Natural killer cell treated with Interleukin-12 subunit alpha and Interleukin-12 subunit beta and Interleukin-15 and Interleukin-18, amount 100 ng/mL, for 72 hours (primary cell): ENCODE measurements at regions not wholly inside any gene's neighbourhood (a gene's known extent, or its start where the extent isn't known, plus 50 kb on each side); places are given as distances from the start of the nearest gene placed in this dataset.

Experiments
- ATAC-seq, 2 donors: fragments of 150-1000 bp; cut with Tn5 transposase in 1 of 2; sonication (Bioruptor Pico), chemical (Tn5 transposase) in 1 of 2; 2 replicates each; pipeline ENCODE4 v1.10.0; 2021
- DNase-seq: peaks from one replicate; pipeline ENCODE4 v3.0.0; 2022; ENCODE audit warnings: low spot score
- H3K27ac Mint-ChIP-seq, 2 donors: 1 replicate in 1 of 2; 2 replicates in 1 of 2; pipeline ENCODE4 v1.8.0; 2022; ENCODE audit warnings: mixed read lengths in 2 of 2, mild to moderate bottlenecking in 1 of 2, moderate library complexity in 1 of 2
- H3K27me3 Mint-ChIP-seq, 2 donors: 1 replicate in 1 of 2; 2 replicates in 1 of 2; pipeline ENCODE4 v1.8.0; 2022; ENCODE audit warnings: mixed read lengths in 2 of 2
- H3K36me3 Mint-ChIP-seq: one replicate; pipeline ENCODE4 v1.8.0; 2022; ENCODE audit warnings: mixed read lengths
- H3K4me1 Mint-ChIP-seq, 2 donors: 1 replicate in 1 of 2; 2 replicates in 1 of 2; pipeline ENCODE4 v1.8.0; 2022; ENCODE audit warnings: low read depth in 2 of 2, mixed read lengths in 2 of 2, mild to moderate bottlenecking in 1 of 2
- H3K4me3 Mint-ChIP-seq: one replicate; pipeline ENCODE4 v1.8.0; 2022; ENCODE audit warnings: mixed read lengths
- H3K9me3 Mint-ChIP-seq: 2 replicates; pipeline ENCODE4 v1.8.0; 2022; ENCODE audit warnings: mixed read lengths

- ATAC-seq (no peak), DNase-seq (no peak)
- Mint-ChIP-seq H3K27me3 (no peaks in the 10 kb centered on the region), H3K9me3 (peaks cover 11% of the 10 kb centered on the region), H3K4me1 (no peaks in the 10 kb centered on the region), H3K27ac (no peak overlapping the region), H3K4me3 (no peak overlapping the region), H3K36me3 (no peaks in the 10 kb centered on the region)
Observed at GRCh38 chr2:150860301-150860700, 372.8 kb upstream of the RND3 start.

GRCh38 chr2:150859877-150860276 is 372.4 kb upstream of the RND3 start:
- H3K36me3 Mint-ChIP-seq, result no peaks in the 10 kb centered on the region
- H3K9me3 Mint-ChIP-seq, result peaks cover 8% of the 10 kb centered on the region
- H3K27ac Mint-ChIP-seq, result no peak overlapping the region
- DNase-seq (no peak), ATAC-seq (no peak)
- no peak overlapping the region for H3K4me3 Mint-ChIP-seq
- no peaks in the 10 kb centered on the region for H3K27me3 Mint-ChIP-seq
- H3K4me1 Mint-ChIP-seq, result no peaks in the 10 kb centered on the region

- no peak for ATAC-seq
- DNase-seq, result no peak
- H3K27ac Mint-ChIP-seq, result no peak overlapping the region
Observed at GRCh38 chr2:150859162-150859561, 371.7 kb upstream of the RND3 start.

GRCh38 chr2:150858382-150858781 is 370.9 kb upstream of the RND3 start:
- DNase-seq (no peak), ATAC-seq (no peak)
- no peak overlapping the region for H3K27ac Mint-ChIP-seq
- H3K9me3 Mint-ChIP-seq, result peaks cover 10% of the 10 kb centered on the region
- no peak overlapping the region for H3K4me3 Mint-ChIP-seq
- no peaks in the 10 kb centered on the region for H3K4me1 Mint-ChIP-seq
- no peaks in the 10 kb centered on the region for H3K36me3 Mint-ChIP-seq
- H3K27me3 Mint-ChIP-seq, result no peaks in the 10 kb centered on the region

More at GRCh38 chr2:150859162-150859561, 371.7 kb upstream of the RND3 start:
- H3K36me3 Mint-ChIP-seq, result no peaks in the 10 kb centered on the region
- H3K4me3 Mint-ChIP-seq, result no peak overlapping the region
- H3K4me1 Mint-ChIP-seq, result no peaks in the 10 kb centered on the region
- peaks cover 6% of the 10 kb centered on the region for H3K9me3 Mint-ChIP-seq
- no peaks in the 10 kb centered on the region for H3K27me3 Mint-ChIP-seq

- Mint-ChIP-seq H3K27me3 (no peaks in the 10 kb centered on the region), H3K4me3 (no peak overlapping the region), H3K9me3 (peaks cover 6% of the 10 kb centered on the region), H3K27ac (no peak overlapping the region), H3K4me1 (no peaks in the 10 kb centered on the region), H3K36me3 (no peaks in the 10 kb centered on the region)
- ATAC-seq (no peak), DNase-seq (no peak)
Observed at GRCh38 chr2:150856596-150857281, 369.3 kb upstream of the RND3 start.

- Mint-ChIP-seq H3K9me3 (peaks cover 6% of the 10 kb centered on the region), H3K36me3 (no peaks in the 10 kb centered on the region), H3K4me3 (no peak overlapping the region), H3K4me1 (no peaks in the 10 kb centered on the region), H3K27ac (no peak overlapping the region), H3K27me3 (no peaks in the 10 kb centered on the region)
- DNase-seq (no peak), ATAC-seq (no peak)
Observed at GRCh38 chr2:150853263-150853662, 365.8 kb upstream of the RND3 start.

GRCh38 chr2:150850641-150851040 is 363.2 kb upstream of the RND3 start:
- Mint-ChIP-seq H3K27ac (no peak overlapping the region), H3K36me3 (no peaks in the 10 kb centered on the region), H3K9me3 (peaks cover 12% of the 10 kb centered on the region), H3K4me1 (no peaks in the 10 kb centered on the region), H3K4me3 (no peak overlapping the region), H3K27me3 (no peaks in the 10 kb centered on the region)
- DNase-seq (no peak), ATAC-seq (no peak)

GRCh38 chr2:150847578-150847977 is 360.1 kb upstream of the RND3 start:
- no peak overlapping the region for H3K4me3 Mint-ChIP-seq
- H3K4me1 Mint-ChIP-seq, result no peaks in the 10 kb centered on the region
- DNase-seq (no peak), ATAC-seq (no peak)
- H3K27me3 Mint-ChIP-seq, result no peaks in the 10 kb centered on the region
- peaks cover 6% of the 10 kb centered on the region for H3K9me3 Mint-ChIP-seq
- H3K27ac Mint-ChIP-seq, result no peak overlapping the region
- no peaks in the 10 kb centered on the region for H3K36me3 Mint-ChIP-seq

GRCh38 chr2:150846691-150847090 is 359.2 kb upstream of the RND3 start:
- H3K36me3 Mint-ChIP-seq, result no peaks in the 10 kb centered on the region
- peaks cover 6% of the 10 kb centered on the region for H3K9me3 Mint-ChIP-seq
- no peak for ATAC-seq
- H3K4me3 Mint-ChIP-seq, result no peak overlapping the region
- no peaks in the 10 kb centered on the region for H3K27me3 Mint-ChIP-seq
- no peak overlapping the region for H3K27ac Mint-ChIP-seq
- H3K4me1 Mint-ChIP-seq, result no peaks in the 10 kb centered on the region
- DNase-seq, result no peak

GRCh38 chr2:150832686-150833085 is 345.2 kb upstream of the RND3 start:
- H3K4me1 Mint-ChIP-seq, result no peaks in the 10 kb centered on the region
- H3K9me3 Mint-ChIP-seq, result peaks cover 7% of the 10 kb centered on the region
- no peak overlapping the region for H3K27ac Mint-ChIP-seq
- H3K27me3 Mint-ChIP-seq, result no peaks in the 10 kb centered on the region
- DNase-seq (no peak), ATAC-seq (no peak)
- H3K4me3 Mint-ChIP-seq, result no peak overlapping the region
- H3K36me3 Mint-ChIP-seq, result no peaks in the 10 kb centered on the region

- Mint-ChIP-seq H3K27ac (no peak overlapping the region), H3K36me3 (peaks cover 6% of the 10 kb centered on the region), H3K27me3 (no peaks in the 10 kb centered on the region), H3K9me3 (peaks cover 18% of the 10 kb centered on the region), H3K4me1 (no peaks in the 10 kb centered on the region), H3K4me3 (no peak overlapping the region)
- DNase-seq, result no peak
- no peak for ATAC-seq
Observed at GRCh38 chr2:150824118-150824517, 336.7 kb upstream of the RND3 start.

- H3K27ac Mint-ChIP-seq, result no peak overlapping the region
- ATAC-seq (no peak), DNase-seq (no peak)
- H3K27me3 Mint-ChIP-seq, result no peaks in the 10 kb centered on the region
- H3K9me3 Mint-ChIP-seq, result peaks cover 13% of the 10 kb centered on the region
- no peaks in the 10 kb centered on the region for H3K4me1 Mint-ChIP-seq
- H3K36me3 Mint-ChIP-seq, result peaks cover 6% of the 10 kb centered on the region
- no peak overlapping the region for H3K4me3 Mint-ChIP-seq
Observed at GRCh38 chr2:150817422-150817821, 330.0 kb upstream of the RND3 start.

- Mint-ChIP-seq H3K27me3 (no peaks in the 10 kb centered on the region), H3K9me3 (no peaks in the 10 kb centered on the region), H3K4me3 (no peak overlapping the region), H3K27ac (no peak overlapping the region), H3K4me1 (no peaks in the 10 kb centered on the region), H3K36me3 (no peaks in the 10 kb centered on the region)
- ATAC-seq (no peak), DNase-seq (no peak)
Observed at GRCh38 chr2:150812664-150813367, 325.3 kb upstream of the RND3 start.

GRCh38 chr2:150812066-150812465 is 324.6 kb upstream of the RND3 start:
- ATAC-seq (no peak), DNase-seq (no peak)
- Mint-ChIP-seq H3K9me3 (no peaks in the 10 kb centered on the region), H3K4me1 (no peaks in the 10 kb centered on the region), H3K27me3 (no peaks in the 10 kb centered on the region), H3K4me3 (no peak overlapping the region), H3K27ac (no peak overlapping the region), H3K36me3 (no peaks in the 10 kb centered on the region)
